ENCODE measurements at regions not wholly inside any gene's neighbourhood (a gene's known extent, or its start where the extent isn't known, plus 50 kb on each side); places are given as distances from the start of the nearest gene placed in this dataset.

DNA sequence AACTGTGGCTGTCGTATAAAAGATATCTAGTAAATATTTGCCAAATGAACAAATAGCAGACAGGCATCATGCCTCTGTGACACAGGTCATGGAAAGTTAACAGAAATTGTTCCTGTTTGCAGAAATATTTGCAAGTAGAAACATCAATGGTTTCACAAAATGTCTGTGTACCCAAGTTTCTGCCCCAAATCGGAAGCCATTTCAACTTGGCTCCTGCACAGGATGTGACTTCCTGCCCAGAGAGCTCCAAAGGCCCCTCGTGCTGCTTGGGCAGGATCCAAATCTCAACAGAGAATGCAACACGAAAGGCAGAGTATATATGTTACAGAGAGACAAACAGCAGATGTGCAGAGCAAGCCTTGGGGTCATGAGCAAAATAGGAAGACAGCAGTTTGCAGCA lies 95.5 kb upstream of the SERP2 start:
- TF ChIP-seq, protein P1, sequence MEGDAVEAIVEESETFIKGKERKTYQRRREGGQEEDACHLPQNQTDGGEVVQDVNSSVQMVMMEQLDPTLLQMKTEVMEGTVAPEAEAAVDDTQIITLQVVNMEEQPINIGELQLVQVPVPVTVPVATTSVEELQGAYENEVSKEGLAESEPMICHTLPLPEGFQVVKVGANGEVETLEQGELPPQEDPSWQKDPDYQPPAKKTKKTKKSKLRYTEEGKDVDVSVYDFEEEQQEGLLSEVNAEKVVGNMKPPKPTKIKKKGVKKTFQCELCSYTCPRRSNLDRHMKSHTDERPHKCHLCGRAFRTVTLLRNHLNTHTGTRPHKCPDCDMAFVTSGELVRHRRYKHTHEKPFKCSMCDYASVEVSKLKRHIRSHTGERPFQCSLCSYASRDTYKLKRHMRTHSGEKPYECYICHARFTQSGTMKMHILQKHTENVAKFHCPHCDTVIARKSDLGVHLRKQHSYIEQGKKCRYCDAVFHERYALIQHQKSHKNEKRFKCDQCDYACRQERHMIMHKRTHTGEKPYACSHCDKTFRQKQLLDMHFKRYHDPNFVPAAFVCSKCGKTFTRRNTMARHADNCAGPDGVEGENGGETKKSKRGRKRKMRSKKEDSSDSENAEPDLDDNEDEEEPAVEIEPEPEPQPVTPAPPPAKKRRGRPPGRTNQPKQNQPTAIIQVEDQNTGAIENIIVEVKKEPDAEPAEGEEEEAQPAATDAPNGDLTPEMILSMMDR (conservative IDR thresholded peaks at IDR 0.05 in 1 of 2, IDR thresholded peaks at IDR 0.05 in 1 of 2; ENCODE audit: extremely low read depth in 1 of 2, insufficient read depth in 1 of 2, low read depth in 1 of 2, low read length in 2 of 2): no peak
- no peak for TF ChIP-seq EZH2 (IDR thresholded peaks at IDR 0.05; ENCODE audit: borderline replicate concordance, low read length)

All from mammary epithelial cell (primary cell).